Mucosa of descending colon (tissue), 3 donors: ENCODE measurements at regions not wholly inside any gene's neighbourhood (a gene's known extent, or its start where the extent isn't known, plus 50 kb on each side); places are given as distances from the start of the nearest gene placed in this dataset.
A peak's percentile ranks its signal among the peaks of the same experiment; 100 is the strongest.
"Not testable (repeated sequence)": the region's sequence is repeated elsewhere in the genome, so short reads cannot be mapped to it uniquely, and the experiment has no call there.

Experiments used
- ATAC-seq: fragments of 200-7000 bp; cut with Tn5 transposase; one replicate; pipeline ENCODE4 v1.9.1; 2020; ENCODE audit warnings: mild to moderate bottlenecking, moderate library complexity
- DNase-seq, 3 donors: peaks; one replicate each; pipeline ENCODE4 v3.0.0-alpha.2; 2020
- H3K36me3 ChIP-seq: fragments of 200-600 bp; one replicate; pipeline ENCODE4 v1.8.0; 2021; ENCODE audit warnings: low read depth, mild to moderate bottlenecking
- H3K4me1 ChIP-seq: fragments of 200-600 bp; one replicate; pipeline ENCODE4 v1.8.0; 2021; ENCODE audit warnings: low read depth, mild to moderate bottlenecking
- H3K4me3 ChIP-seq: fragments of 200-600 bp; one replicate; pipeline ENCODE4 v1.8.0; 2021; ENCODE audit warnings: mild to moderate bottlenecking
- H3K9me3 ChIP-seq: fragments of 200-600 bp; one replicate; pipeline ENCODE4 v1.8.0; 2021; ENCODE audit warnings: mild to moderate bottlenecking
- intact Hi-C, 2 donors: fragments of 100-400 bp; cut with DNase I in 1 of 2; cut with micrococcal nuclease in 1 of 2; formaldehyde crosslinking; loops; one replicate each; pipeline versions ENCODE4 v1.11.0 to v1.11.1; 2022; cut with DNase I, micrococcal nuclease
- TF ChIP-seq, protein P1 (sequence below): fragments of 200-600 bp; IDR thresholded peaks from one replicate; pipeline ENCODE4 v1.8.0; 2022; ENCODE audit warnings: antibody characterized with exemption, mild to moderate bottlenecking
- donor health status: DM: no; HTN: no; CAD: no; lungs with moderate emphysema.
- donor health status: DM: no; HTN: no; CAD: no.
- donor health status: DM: no; HTN: yes; CAD: no.

DNA sequence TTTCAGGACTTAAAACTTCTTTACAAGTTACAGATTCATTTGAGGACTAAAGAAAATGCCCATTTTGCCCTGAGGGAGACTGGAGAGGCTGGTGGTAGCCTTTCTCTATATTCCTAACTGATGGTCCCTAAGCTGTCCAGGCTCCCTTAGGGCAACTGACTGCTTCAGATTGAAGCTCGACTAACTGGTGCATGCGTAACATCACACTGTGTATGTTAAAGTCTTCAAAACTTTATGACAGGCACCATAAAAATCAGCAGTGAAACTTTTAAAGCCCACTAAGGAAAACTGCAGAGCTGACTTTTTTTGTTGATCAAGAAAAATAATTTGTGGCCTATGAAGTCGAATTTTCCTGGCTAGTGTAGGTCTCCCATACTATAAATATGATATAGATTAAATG lies 233.0 kb upstream of the RPS23 start:
- DNase-seq (no peak), ATAC-seq (peak; percentile 35)
- Histone ChIP-seq H3K4me1 (no peaks in the 10 kb centered on the region), H3K36me3 (no peaks in the 10 kb centered on the region), H3K9me3 (peaks cover 4% of the 10 kb centered on the region), H3K4me3 (no peak overlapping the region)
- TF ChIP-seq, protein P1, sequence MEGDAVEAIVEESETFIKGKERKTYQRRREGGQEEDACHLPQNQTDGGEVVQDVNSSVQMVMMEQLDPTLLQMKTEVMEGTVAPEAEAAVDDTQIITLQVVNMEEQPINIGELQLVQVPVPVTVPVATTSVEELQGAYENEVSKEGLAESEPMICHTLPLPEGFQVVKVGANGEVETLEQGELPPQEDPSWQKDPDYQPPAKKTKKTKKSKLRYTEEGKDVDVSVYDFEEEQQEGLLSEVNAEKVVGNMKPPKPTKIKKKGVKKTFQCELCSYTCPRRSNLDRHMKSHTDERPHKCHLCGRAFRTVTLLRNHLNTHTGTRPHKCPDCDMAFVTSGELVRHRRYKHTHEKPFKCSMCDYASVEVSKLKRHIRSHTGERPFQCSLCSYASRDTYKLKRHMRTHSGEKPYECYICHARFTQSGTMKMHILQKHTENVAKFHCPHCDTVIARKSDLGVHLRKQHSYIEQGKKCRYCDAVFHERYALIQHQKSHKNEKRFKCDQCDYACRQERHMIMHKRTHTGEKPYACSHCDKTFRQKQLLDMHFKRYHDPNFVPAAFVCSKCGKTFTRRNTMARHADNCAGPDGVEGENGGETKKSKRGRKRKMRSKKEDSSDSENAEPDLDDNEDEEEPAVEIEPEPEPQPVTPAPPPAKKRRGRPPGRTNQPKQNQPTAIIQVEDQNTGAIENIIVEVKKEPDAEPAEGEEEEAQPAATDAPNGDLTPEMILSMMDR, result no peak
- intact Hi-C loops, result no loop called here

DNA sequence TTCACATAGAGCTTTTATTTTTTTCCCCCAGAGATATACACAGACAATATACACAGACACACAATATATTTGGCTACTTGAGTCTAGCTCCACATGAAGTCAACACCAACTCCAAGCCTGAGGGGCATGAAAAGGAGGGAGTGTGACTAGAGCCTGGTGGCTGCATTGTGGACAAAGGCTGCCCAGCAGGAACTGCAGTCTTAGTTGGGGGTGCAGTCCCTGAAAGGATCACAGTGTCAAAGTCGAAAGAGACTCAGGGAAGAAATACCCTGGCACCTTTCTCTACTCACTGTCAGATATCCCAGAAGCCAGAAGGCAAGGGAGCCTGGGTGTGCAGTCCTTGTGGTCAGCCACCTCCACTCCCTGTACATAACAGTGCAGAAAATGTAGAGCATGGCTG lies 231.6 kb upstream of the RPS23 start:
- Histone ChIP-seq H3K9me3 (peaks cover 4% of the 10 kb centered on the region), H3K36me3 (no peaks in the 10 kb centered on the region), H3K4me3 (no peak overlapping the region), H3K4me1 (no peaks in the 10 kb centered on the region)
- intact Hi-C loops, result no loop called here
- TF ChIP-seq, protein P1, result no peak
- DNase-seq, result no peak
- ATAC-seq, result no peak

DNA sequence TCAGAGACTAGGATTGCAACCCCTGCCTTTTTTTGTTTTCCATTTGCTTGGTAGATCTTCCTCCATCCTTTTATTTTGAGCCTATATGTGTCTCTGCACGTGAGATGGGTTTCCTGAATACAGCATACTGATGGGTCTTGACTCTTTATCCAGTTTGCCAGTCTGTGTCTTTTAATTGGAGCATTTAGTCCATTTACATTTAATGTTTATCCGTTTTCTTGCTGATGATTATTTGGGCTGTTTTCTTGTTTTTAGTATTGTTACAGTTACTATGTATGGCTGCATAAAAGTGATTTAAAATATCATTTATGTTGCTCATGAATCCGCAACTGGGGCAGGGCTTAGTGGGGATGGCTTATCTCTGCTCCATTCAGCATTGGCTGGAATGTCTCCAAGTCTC lies 228.2 kb upstream of the RPS23 start:
- H3K4me3 ChIP-seq, H3K9me3 ChIP-seq, H3K36me3 ChIP-seq, intact Hi-C loops, H3K4me1 ChIP-seq, DNase-seq, ATAC-seq: not testable (repeated sequence)

DNA sequence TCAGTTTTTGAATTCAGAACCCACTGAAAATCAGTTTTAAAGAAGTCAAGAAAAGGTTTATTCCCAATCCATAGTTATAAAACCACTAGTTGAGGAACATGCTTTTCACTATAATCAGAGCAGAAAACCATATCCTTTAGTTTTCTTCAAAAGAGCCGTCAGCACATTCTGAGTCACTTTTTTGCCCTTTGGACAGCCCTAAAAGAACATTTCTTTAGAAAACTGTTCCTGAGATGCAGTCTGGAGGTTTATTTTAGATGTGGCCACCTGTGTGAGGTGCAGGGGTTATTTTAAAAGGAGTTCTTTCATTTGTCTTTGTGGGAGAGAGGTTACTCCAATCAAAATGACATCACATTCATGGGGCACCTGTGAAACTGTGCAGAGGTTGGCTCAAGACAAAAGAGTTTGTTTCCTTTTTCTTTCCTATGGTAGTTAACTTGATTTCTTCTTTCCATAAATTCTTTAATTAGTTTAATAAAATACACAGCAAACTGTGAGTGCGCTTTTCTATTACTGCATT lies 221.6 kb upstream of the RPS23 start:
- DNase-seq, result no peak
- Histone ChIP-seq H3K36me3 (no peaks in the 10 kb centered on the region), H3K9me3 (no peaks in the 10 kb centered on the region), H3K4me3 (no peak overlapping the region), H3K4me1 (no peaks in the 10 kb centered on the region)
- peak; percentile 60 for ATAC-seq
- TF ChIP-seq, protein P1, result no peak
- intact Hi-C loops, result no loop called here

DNA sequence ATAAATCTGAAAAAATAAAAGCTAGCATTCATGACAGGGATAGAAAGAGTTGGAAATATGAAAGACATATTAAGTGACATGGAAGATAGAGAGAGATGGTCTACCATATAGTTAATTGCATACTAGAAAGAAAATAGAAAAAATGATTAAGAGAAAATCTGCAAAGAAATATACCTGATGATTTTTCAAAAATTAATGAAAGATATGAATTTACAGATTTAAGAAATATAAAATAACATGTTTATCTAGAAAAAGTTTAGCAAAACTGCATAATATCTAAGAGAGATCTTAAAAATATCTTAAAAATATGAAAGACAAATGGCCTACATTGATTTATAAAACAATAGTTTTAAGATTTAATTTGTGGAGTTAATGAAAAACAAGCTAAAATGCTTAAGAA lies 219.1 kb upstream of the RPS23 start:
- TF ChIP-seq, protein P1, result no peak
- intact Hi-C loops, result no loop called here
- H3K9me3 ChIP-seq, result no peaks in the 10 kb centered on the region

DNA sequence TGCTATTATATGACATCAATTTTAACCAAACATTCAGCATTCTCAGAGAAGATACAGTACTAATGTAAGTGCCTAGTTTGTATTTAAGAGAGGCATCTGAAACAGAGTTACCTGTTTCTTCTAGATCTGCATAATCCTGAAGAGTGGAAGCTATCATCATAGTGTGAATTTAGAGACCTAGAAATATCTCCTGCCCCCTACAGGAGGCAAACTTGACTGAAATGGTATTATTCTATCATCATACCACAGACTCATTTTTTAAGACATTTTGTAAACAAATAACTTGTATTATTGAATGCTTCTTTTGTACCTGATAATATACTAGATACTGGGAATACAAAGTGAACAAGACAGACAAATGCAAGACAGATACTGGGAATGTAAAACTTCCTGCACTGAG lies 216.8 kb upstream of the RPS23 start:
- H3K9me3 ChIP-seq, result no peaks in the 10 kb centered on the region
- no peak for ATAC-seq
- no peaks in the 10 kb centered on the region for H3K36me3 ChIP-seq
- intact Hi-C loops, result no loop called here
- H3K4me1 ChIP-seq, result no peaks in the 10 kb centered on the region
- H3K4me3 ChIP-seq, result no peak overlapping the region
- TF ChIP-seq, protein P1, result no peak
- DNase-seq, result no peak

More for the DNA sequence above, 219.1 kb upstream of the RPS23 start:
- Histone ChIP-seq H3K4me3 (no peak overlapping the region), H3K36me3 (no peaks in the 10 kb centered on the region), H3K4me1 (no peaks in the 10 kb centered on the region)
- ATAC-seq (no peak), DNase-seq (no peak)
